ENCODE measurements at regions not wholly inside any gene's neighbourhood (a gene's known extent, or its start where the extent isn't known, plus 50 kb on each side); places are given as distances from the start of the nearest gene placed in this dataset.

- in situ Hi-C loops (cut with MboI; ENCODE audit: low sequenced_read_pairs in 4 of 4) (no loop called here), intact Hi-C loops (cut with DNase I; ENCODE audit: low total_unique reads) (no loop called here)
- Histone ChIP-seq H3K27me3 (no peaks in the 10 kb centered on the region), H3K27ac (no peak overlapping the region), H3K36me3 (no peaks in the 10 kb centered on the region), H3K4me1 (peaks cover 12 to 13% of the 10 kb centered on the region in 2 donors), H3K4me3 (no peak overlapping the region), H3K9me3 (no peaks in the 10 kb centered on the region)
- DNase-seq (no peak), ATAC-seq (no peak)
- TF ChIP-seq POLR2A (IDR thresholded peaks at IDR 0.05): no peak
- no peak for TF ChIP-seq CTCF (IDR thresholded peaks at IDR 0.05 in 4 of 5, conservative IDR thresholded peaks at IDR 0.05 in 1 of 5)
Observed at GRCh38 chr2:5911718-5912117, 219.5 kb downstream of the SOX11 start.

- ATAC-seq: no peak
- Histone ChIP-seq H3K27me3 (no peaks in the 10 kb centered on the region), H3K27ac (no peak overlapping the region), H3K4me3 (no peak overlapping the region), H3K9me3 (no peaks in the 10 kb centered on the region), H3K4me1 (peaks cover 12 to 13% of the 10 kb centered on the region in 2 donors), H3K36me3 (no peaks in the 10 kb centered on the region)
- in situ Hi-C loops (cut with MboI; ENCODE audit: low sequenced_read_pairs in 4 of 4) (no loop called here), intact Hi-C loops (cut with DNase I; ENCODE audit: low total_unique reads) (no loop called here)
- DNase-seq: no peak
- TF ChIP-seq CTCF (IDR thresholded peaks at IDR 0.05 in 4 of 5, conservative IDR thresholded peaks at IDR 0.05 in 1 of 5) (no peak), POLR2A (IDR thresholded peaks at IDR 0.05) (no peak)
Observed at GRCh38 chr2:5913711-5914395, 221.7 kb downstream of the SOX11 start.

GRCh38 chr2:5914811-5915611, 222.8 kb downstream of the SOX11 start:
- Histone ChIP-seq H3K9me3 (no peaks in the 10 kb centered on the region), H3K27me3 (no peaks in the 10 kb centered on the region), H3K36me3 (no peaks in the 10 kb centered on the region), H3K4me3 (no peak overlapping the region), H3K27ac (peak overlapping the region in 2 of 4 donors; percentile 24 to 43), H3K4me1 (peaks cover 12 to 13% of the 10 kb centered on the region in 2 donors)
- in situ Hi-C loops (cut with MboI; ENCODE audit: low sequenced_read_pairs in 4 of 4): no loop called here
- TF ChIP-seq POLR2A (IDR thresholded peaks at IDR 0.05) (no peak), CTCF (IDR thresholded peaks at IDR 0.05 in 4 of 5, conservative IDR thresholded peaks at IDR 0.05 in 1 of 5) (no peak)
- ATAC-seq (peak; percentile 75 to 78), DNase-seq (no peak)
- intact Hi-C loops (cut with DNase I; ENCODE audit: low total_unique reads): no loop called here

GRCh38 chr2:5915881-5916310, 223.7 kb downstream of the SOX11 start:
- H3K9me3 ChIP-seq: no peaks in the 10 kb centered on the region
- H3K36me3 ChIP-seq: no peaks in the 10 kb centered on the region
- peaks cover 12 to 13% of the 10 kb centered on the region in 2 donors for H3K4me1 ChIP-seq
- intact Hi-C loops (cut with DNase I; ENCODE audit: low total_unique reads) (no loop called here), in situ Hi-C loops (cut with MboI; ENCODE audit: low sequenced_read_pairs in 4 of 4) (no loop called here)
- no peak for DNase-seq
- TF ChIP-seq CTCF (IDR thresholded peaks at IDR 0.05 in 4 of 5, conservative IDR thresholded peaks at IDR 0.05 in 1 of 5) (peak in 1 of 5 experiments; percentile 32), POLR2A (IDR thresholded peaks at IDR 0.05) (no peak)
- no peak overlapping the region for H3K4me3 ChIP-seq
- no peaks in the 10 kb centered on the region for H3K27me3 ChIP-seq
- ATAC-seq: no peak
- no peak overlapping the region for H3K27ac ChIP-seq

Data from gastrocnemius medialis (tissue), 4 donors.